IPS-11a (cell line): ENCODE measurements at regions not wholly inside any gene's neighbourhood (a gene's known extent, or its start where the extent isn't known, plus 50 kb on each side); places are given as distances from the start of the nearest gene placed in this dataset.
"Not testable (repeated sequence)": the region's sequence is repeated elsewhere in the genome, so short reads cannot be mapped to it uniquely, and the experiment has no call there.

ENCODE experiments used
- H3K4me3 ChIP-seq: one replicate; pipeline ENCODE4 v1.5.1; 2013; ENCODE audit warnings: low read depth, low read length, control low read depth

- no peak overlapping the region for H3K4me3 ChIP-seq
These were observed 1303.7 kb upstream of the IGFBP7 start for GRCh38 chr4:58413849-58414248.

- H3K4me3 ChIP-seq, result no peak overlapping the region
These were observed 1301.7 kb upstream of the IGFBP7 start for GRCh38 chr4:58411904-58412303.

- no peak overlapping the region for H3K4me3 ChIP-seq
These were observed 1296.6 kb upstream of the IGFBP7 start for GRCh38 chr4:58406762-58407161.

GRCh38 chr4:58368221-58368620 is 1258.0 kb upstream of the IGFBP7 start:
- no peak overlapping the region for H3K4me3 ChIP-seq

- no peak overlapping the region for H3K4me3 ChIP-seq
These were observed 1250.4 kb upstream of the IGFBP7 start for GRCh38 chr4:58360354-58361133.

- no peak overlapping the region for H3K4me3 ChIP-seq
These were observed 1249.4 kb upstream of the IGFBP7 start for GRCh38 chr4:58359590-58359989.

- H3K4me3 ChIP-seq, result no peak overlapping the region
These were observed 1247.8 kb upstream of the IGFBP7 start for GRCh38 chr4:58357947-58358346.

- no peak overlapping the region for H3K4me3 ChIP-seq
These were observed 1214.9 kb upstream of the IGFBP7 start for GRCh38 chr4:58325070-58325469.

GRCh38 chr4:58313444-58313843 is 1203.3 kb upstream of the IGFBP7 start:
- no peak overlapping the region for H3K4me3 ChIP-seq

GRCh38 chr4:58303456-58303855 is 1193.3 kb upstream of the IGFBP7 start:
- H3K4me3 ChIP-seq, result no peak overlapping the region

- H3K4me3 ChIP-seq, result no peak overlapping the region
These were observed 1191.3 kb upstream of the IGFBP7 start for GRCh38 chr4:58301376-58301999.

GRCh38 chr4:58286335-58286734 is 1176.2 kb upstream of the IGFBP7 start:
- no peak overlapping the region for H3K4me3 ChIP-seq

GRCh38 chr4:58280928-58281327 is 1170.7 kb upstream of the IGFBP7 start:
- H3K4me3 ChIP-seq, result not testable (repeated sequence)

- H3K4me3 ChIP-seq, result no peak overlapping the region
These were observed 1165.7 kb upstream of the IGFBP7 start for GRCh38 chr4:58275856-58276255.

GRCh38 chr4:58274553-58274952 is 1164.4 kb upstream of the IGFBP7 start:
- H3K4me3 ChIP-seq, result no peak overlapping the region

- H3K4me3 ChIP-seq, result no peak overlapping the region
These were observed 1162.1 kb upstream of the IGFBP7 start for GRCh38 chr4:58272311-58272710.

- no peak overlapping the region for H3K4me3 ChIP-seq
These were observed 1155.5 kb upstream of the IGFBP7 start for GRCh38 chr4:58265734-58266133.

GRCh38 chr4:58261526-58261925 is 1151.3 kb upstream of the IGFBP7 start:
- H3K4me3 ChIP-seq, result no peak overlapping the region

GRCh38 chr4:58254291-58254690 is 1144.1 kb upstream of the IGFBP7 start:
- H3K4me3 ChIP-seq, result no peak overlapping the region

GRCh38 chr4:58252656-58253055 is 1142.5 kb upstream of the IGFBP7 start:
- H3K4me3 ChIP-seq, result no peak overlapping the region

GRCh38 chr4:58247792-58248191 is 1137.6 kb upstream of the IGFBP7 start:
- H3K4me3 ChIP-seq, result no peak overlapping the region

GRCh38 chr4:58225460-58225859 is 1115.3 kb upstream of the IGFBP7 start:
- H3K4me3 ChIP-seq, result no peak overlapping the region

- H3K4me3 ChIP-seq, result no peak overlapping the region
These were observed 1109.0 kb upstream of the IGFBP7 start for GRCh38 chr4:58219179-58219578.
